IMR-90 (cell line): ENCODE measurements at regions not wholly inside any gene's neighbourhood (a gene's known extent, or its start where the extent isn't known, plus 50 kb on each side); places are given as distances from the start of the nearest gene placed in this dataset.
A peak's percentile ranks its signal among the peaks of the same experiment; 100 is the strongest.

Experiments used
- ATAC-seq: fragments of 200-7000 bp; cut with Tn5 transposase; 2 replicates; pipeline ENCODE4 v1.9.1; 2020; ENCODE audit warnings: low read depth, mild to moderate bottlenecking, moderate library complexity
- BruUV-seq: library from RNA; stranded (reverse); fragments of 400-500 nt; replicated peaks from 2 replicates; lab custom pipeline; 2021; lab: Mats Ljungman, UMichigan
- CTCF ChIA-PET: fragments of 300-600 bp; formaldehyde crosslinking; extraction: SDS; loops from one replicate; lab custom pipeline; 2021; ENCODE audit warnings: antibody characterized with exemption; lab: Yijun Ruan, JAX
- POLR2A ChIA-PET: fragments of 300-600 bp; sonication (Branson Sonifier 250); formaldehyde crosslinking; loops from one replicate; lab custom pipeline; 2022; ENCODE audit warnings: antibody characterized with exemption; ENCODE audit not compliant: unreplicated experiment; lab: Charles Lee
- DNase-seq: peaks from one replicate; pipeline ENCODE4 v3.0.0; 2013
- H2AFZ ChIP-seq: replicated peaks from 2 replicates; pipeline ENCODE3; 2013; ENCODE audit warnings: low read length, mild to moderate bottlenecking; ENCODE audit not compliant: poor library complexity
- H2AK5ac ChIP-seq: 2 replicates; pipeline ENCODE4 v1.6.1; 2013; ENCODE audit warnings: low read depth, low read length, inconsistent platforms
- H2AK9ac ChIP-seq: replicated peaks from 2 replicates; pipeline ENCODE3; 2013; ENCODE audit warnings: mild to moderate bottlenecking, low read depth, low read length, moderate library complexity; ENCODE audit not compliant: poor library complexity
- H2BK120ac ChIP-seq: 2 replicates; pipeline ENCODE4 v1.6.1; 2013; ENCODE audit warnings: low read depth, low read length, inconsistent platforms
- H2BK15ac ChIP-seq: 3 replicates; pipeline ENCODE4 v1.6.1; 2013; ENCODE audit warnings: low read depth, low read length, inconsistent platforms
- H2BK20ac ChIP-seq: 2 replicates; pipeline ENCODE4 v1.6.1; 2013; ENCODE audit warnings: low read depth, mild to moderate bottlenecking, inconsistent platforms, low read length, moderate library complexity
- H2BK5ac ChIP-seq: 2 replicates; pipeline ENCODE4 v1.6.1; 2013; ENCODE audit warnings: mild to moderate bottlenecking, low read depth, low read length, inconsistent platforms; ENCODE audit not compliant: poor library complexity, severe bottlenecking
- H3K14ac ChIP-seq: replicated peaks from 2 replicates; pipeline ENCODE4 v1.6.1; 2013; ENCODE audit warnings: low read depth, low read length, inconsistent platforms
- H3K18ac ChIP-seq: 2 replicates; pipeline ENCODE4 v1.6.1; 2013; ENCODE audit warnings: low read depth, low read length, control low read depth
- H3K23ac ChIP-seq: 2 replicates; pipeline ENCODE4 v1.6.1; 2013; ENCODE audit warnings: low read depth, low read length, inconsistent platforms
- H3K27ac ChIP-seq: 2 replicates; pipeline ENCODE4 v1.5.1; 2013; ENCODE audit warnings: mild to moderate bottlenecking, control low read depth, low read length; ENCODE audit not compliant: insufficient read depth
- H3K27me3 ChIP-seq: 2 replicates; pipeline ENCODE4 v1.6.1; 2013; ENCODE audit warnings: low read length; ENCODE audit not compliant: control insufficient read depth, insufficient read depth
- H3K36me3 ChIP-seq: 2 replicates; pipeline ENCODE4 v1.6.1; 2013; ENCODE audit warnings: low read length, mixed read lengths; ENCODE audit not compliant: control insufficient read depth, insufficient read depth
- H3K4ac ChIP-seq: 2 replicates; pipeline ENCODE4 v1.6.1; 2013; ENCODE audit warnings: low read depth, low read length, inconsistent platforms
- H3K4me1 ChIP-seq: 2 replicates; pipeline ENCODE4 v1.6.1; 2013; ENCODE audit warnings: low read length, mixed read lengths; ENCODE audit not compliant: control insufficient read depth, insufficient read depth
- H3K4me2 ChIP-seq: 2 replicates; pipeline ENCODE4 v1.6.1; 2013; ENCODE audit warnings: low read depth, mild to moderate bottlenecking, control low read depth, low read length, moderate library complexity
- H3K4me3 ChIP-seq: 2 replicates; pipeline ENCODE4 v1.5.1; 2013; ENCODE audit warnings: low read depth, mild to moderate bottlenecking, control low read depth, low read length, moderate library complexity; ENCODE audit not compliant: insufficient read depth
- H3K56ac ChIP-seq: 2 replicates; pipeline ENCODE4 v1.6.1; 2013; ENCODE audit warnings: low read length, inconsistent platforms; ENCODE audit not compliant: insufficient read depth; ENCODE audit errors: extremely low read depth
- H3K79me1 ChIP-seq, 2 experiments: 2 replicates each; pipeline ENCODE4 v1.6.1; 2013; ENCODE audit warnings: low read length in 2 of 2, inconsistent platforms in 1 of 2, low read depth in 1 of 2
- H3K9ac ChIP-seq: 2 replicates; pipeline ENCODE4 v1.6.1; 2013; ENCODE audit warnings: low read depth, low read length, control low read depth
- H3K9me1 ChIP-seq: 2 replicates; pipeline ENCODE4 v1.6.1; 2013; ENCODE audit warnings: low read length, inconsistent platforms; ENCODE audit not compliant: insufficient read depth
- H3K9me3 ChIP-seq: 2 replicates; pipeline ENCODE4 v1.6.1; 2013; ENCODE audit warnings: low read length; ENCODE audit not compliant: control insufficient read depth, insufficient read depth
- H4K20me1 ChIP-seq: 2 replicates; pipeline ENCODE4 v1.6.1; 2013; ENCODE audit warnings: low read length, inconsistent platforms; ENCODE audit not compliant: insufficient read depth
- H4K5ac ChIP-seq: 2 replicates; pipeline ENCODE4 v1.6.1; 2013; ENCODE audit warnings: mild to moderate bottlenecking, low read depth, low read length, control low read depth
- H4K8ac ChIP-seq, 2 experiments: 2 replicates each; pipeline ENCODE4 v1.6.1; 2013; ENCODE audit warnings: low read depth in 2 of 2, low read length in 2 of 2, control low read depth in 1 of 2, inconsistent platforms in 1 of 2
- H4K91ac ChIP-seq: 2 replicates; pipeline ENCODE4 v1.6.1; 2013; ENCODE audit warnings: low read depth, low read length, inconsistent platforms; ENCODE audit not compliant: insufficient read depth
- BHLHE40 ChIP-seq: fragments of 150-350 bp; IDR thresholded peaks from 2 replicates; pipeline ENCODE4 v1.6.1; 2016; ENCODE audit warnings: mild to moderate bottlenecking, low read depth, low read length
- CEBPB ChIP-seq: IDR thresholded peaks from 2 replicates; pipeline ENCODE4 v1.6.1; 2012; ENCODE audit warnings: low read depth, low read length, improper control_type of control experiment
- CHD1 ChIP-seq: IDR thresholded peaks from 2 replicates; pipeline ENCODE4 v1.6.1; 2012; ENCODE audit warnings: low read depth, low read length, improper control_type of control experiment
- CTCF ChIP-seq: conservative IDR thresholded peaks from 2 replicates; pipeline ENCODE4 v1.5.1; 2012; ENCODE audit warnings: mild to moderate bottlenecking, low read depth, low read length, improper control_type of control experiment
- FOS ChIP-seq: fragments of 150-350 bp; IDR thresholded peaks from 2 replicates; pipeline ENCODE4 v1.6.1; 2016; ENCODE audit warnings: low read depth, low read length
- MAFK ChIP-seq: IDR thresholded peaks from 2 replicates; pipeline ENCODE4 v1.6.1; 2012; ENCODE audit warnings: low read depth, low read length, improper control_type of control experiment
- MAZ ChIP-seq: IDR thresholded peaks from 2 replicates; pipeline ENCODE4 v1.6.1; 2012; ENCODE audit warnings: low read depth, mild to moderate bottlenecking, low read length, improper control_type of control experiment, moderate library complexity, borderline replicate concordance
- MXI1 ChIP-seq: IDR thresholded peaks from 2 replicates; pipeline ENCODE4 v1.6.1; 2012; ENCODE audit warnings: low read depth, mild to moderate bottlenecking, low read length, moderate library complexity, borderline replicate concordance
- POLR2A ChIP-seq: IDR thresholded peaks from 2 replicates; pipeline ENCODE4 v1.6.1; 2012; ENCODE audit warnings: mild to moderate bottlenecking, low read depth, low read length
- RAD21 ChIP-seq: IDR thresholded peaks from 2 replicates; pipeline ENCODE4 v1.6.1; 2012; ENCODE audit warnings: low read length, improper control_type of control experiment
- RCOR1 ChIP-seq: IDR thresholded peaks from 2 replicates; pipeline ENCODE4 v1.6.1; 2012; ENCODE audit warnings: mild to moderate bottlenecking, low read length, improper control_type of control experiment; ENCODE audit not compliant: insufficient replicate concordance
- SMC3 ChIP-seq: fragments of 150-350 bp; IDR thresholded peaks from 2 replicates; pipeline ENCODE4 v1.6.1; 2016; ENCODE audit warnings: low read depth, mild to moderate bottlenecking, antibody characterized with exemption, low read length, moderate library complexity
- USF2 ChIP-seq: fragments of 150-350 bp; IDR thresholded peaks from 2 replicates; pipeline ENCODE4 v1.6.1; 2017; ENCODE audit warnings: mild to moderate bottlenecking, antibody characterized with exemption, low read length, low read depth
- WGBS, 2 experiments: methylation state at CpG; one replicate each; pipeline versions ENCODE4 v1.1.5 to v1.1.7; 2013; ENCODE audit warnings: missing lambda C conversion rate in 2 of 2; ENCODE audit not compliant: insufficient read length in 1 of 2; ENCODE audit errors: extremely low coverage in 2 of 2; 5-methylcytosine and 5-hydroxymethylcytosine counted together
- dilution Hi-C: fragments of 300-500 bp; cut with HindIII; formaldehyde crosslinking; loops from one replicate; pipeline ENCODE4 v1.14.3; 2018; ENCODE audit warnings: low sequenced_read_pairs; ENCODE audit not compliant: unreplicated experiment
- in situ Hi-C: fragments of 300-500 bp; cut with MboI; formaldehyde crosslinking; loops from 3 replicates; pipeline ENCODE4 v1.14.3; 2019; ENCODE audit warnings: low sequenced_read_pairs, inconsistent platforms, mixed read lengths
- intact Hi-C: fragments of 100-400 bp; cut with micrococcal nuclease; formaldehyde crosslinking; loops from 2 replicates; pipeline ENCODE4 v1.10.0; 2022

GRCh38 chr11:8800520-8801110, 110.4 kb upstream of the AKIP1 start:
- Histone ChIP-seq H4K91ac (no peak overlapping the region), H4K5ac (no peak overlapping the region), H3K4me2 (no peak overlapping the region), H2BK5ac (no peak overlapping the region), H3K27me3 (no peaks in the 10 kb centered on the region), H4K20me1 (peaks cover 27% of the 10 kb centered on the region), H3K27ac (peak overlapping the region; percentile 3; the same call in 1 of the 2 replicates), H2AK5ac (no peak overlapping the region), H3K4me1 (peaks cover 3% of the 10 kb centered on the region), H3K56ac (0 out of 2 replicates have a peak overlapping the region, but pooled peaks have one; percentile 21), H2BK120ac (no peak overlapping the region), H2AFZ (no peak overlapping the region), H3K23ac (peak overlapping the region; percentile 33; the same call in 1 of the 2 replicates), H2AK9ac (no peak overlapping the region), H4K8ac (no peak overlapping the region), H3K4ac (no peak overlapping the region), H3K18ac (no peak overlapping the region), H3K36me3 (peaks cover 32% of the 10 kb centered on the region), H3K14ac (no peak overlapping the region), H3K9me3 (no peaks in the 10 kb centered on the region), H3K9ac (no peak overlapping the region), H3K9me1 (peaks cover 23% of the 10 kb centered on the region), H2BK20ac (no peak overlapping the region), H3K4me3 (no peak overlapping the region), H3K79me1 (peaks cover 31 to 85% of the 10 kb centered on the region in 2 experiments), H2BK15ac (no peak overlapping the region)
- no CpG with 5 or more reads among the region's 1 CpG for WGBS, 2 experiments
- in situ Hi-C loops, result no loop called here
- dilution Hi-C loops, result no loop called here
- BruUV-seq, result no TSS peak
- ATAC-seq (peak; percentile 12; the same call in 1 of the 2 replicates), DNase-seq (no peak)
- CTCF ChIA-PET, result no interaction called here
- POLR2A ChIA-PET, result no interaction called here
- TF ChIP-seq RAD21, result no peak
- no peak for TF ChIP-seq CTCF
- no peak for TF ChIP-seq CEBPB
- no peak for TF ChIP-seq SMC3
- TF ChIP-seq MXI1, result no peak
- TF ChIP-seq USF2, result no peak
- TF ChIP-seq RCOR1, result no peak
- TF ChIP-seq BHLHE40, result no peak
- no peak for TF ChIP-seq FOS
- TF ChIP-seq CHD1, result no peak
- no peak for TF ChIP-seq MAZ
- no peak for TF ChIP-seq POLR2A
- TF ChIP-seq MAFK, result no peak
- intact Hi-C loops, result no loop called here
